ENCODE measurements at regions not wholly inside any gene's neighbourhood (a gene's known extent, or its start where the extent isn't known, plus 50 kb on each side); places are given as distances from the start of the nearest gene placed in this dataset.

- TF ChIP-seq CTCF (IDR thresholded peaks at IDR 0.05) (no peak), EZH2 (IDR thresholded peaks at IDR 0.05) (no peak)
Measured at GRCh38 chr1:198936371-198937083, 297.7 kb downstream of the PTPRC start.

Data from neural progenitor cell (in vitro differentiated cells).